ENCODE measurements at regions not wholly inside any gene's neighbourhood (a gene's known extent, or its start where the extent isn't known, plus 50 kb on each side); places are given as distances from the start of the nearest gene placed in this dataset.

GRCh38 chr5:88390096-88390441 is 121.4 kb upstream of the TMEM161B start:
- TF ChIP-seq CTCF (IDR thresholded peaks at IDR 0.05; ENCODE audit: insufficient read depth, missing control alignments): no peak
- no peak for DNase-seq (ENCODE audit: insufficient read length, low spot score)
- FAIRE-seq: peak; percentile 46

GRCh38 chr5:88389338-88390095 is 120.9 kb upstream of the TMEM161B start:
- FAIRE-seq (no peak), DNase-seq (ENCODE audit: insufficient read length, low spot score) (no peak)
- TF ChIP-seq CTCF (IDR thresholded peaks at IDR 0.05; ENCODE audit: insufficient read depth, missing control alignments): no peak

GRCh38 chr5:88388476-88389337 is 120.1 kb upstream of the TMEM161B start:
- DNase-seq (ENCODE audit: insufficient read length, low spot score) (no peak), FAIRE-seq (peak; percentile 46)
- TF ChIP-seq CTCF (IDR thresholded peaks at IDR 0.05; ENCODE audit: insufficient read depth, missing control alignments): no peak

- TF ChIP-seq CTCF (IDR thresholded peaks at IDR 0.05; ENCODE audit: insufficient read depth, missing control alignments): no peak
- DNase-seq (ENCODE audit: insufficient read length, low spot score) (no peak), FAIRE-seq (no peak)
These were observed 116.2 kb upstream of the TMEM161B start for GRCh38 chr5:88384886-88385285.

- no peak for DNase-seq (ENCODE audit: insufficient read length, low spot score)
- no peak for FAIRE-seq
- no peak for TF ChIP-seq CTCF (IDR thresholded peaks at IDR 0.05; ENCODE audit: insufficient read depth, missing control alignments)
These were observed 111.7 kb upstream of the TMEM161B start for GRCh38 chr5:88380332-88380731.

GRCh38 chr5:88377705-88378656 is 109.3 kb upstream of the TMEM161B start:
- no peak for TF ChIP-seq CTCF (IDR thresholded peaks at IDR 0.05; ENCODE audit: insufficient read depth, missing control alignments)
- DNase-seq (ENCODE audit: insufficient read length, low spot score): no peak

More at GRCh38 chr5:88377705-88378656, 109.3 kb upstream of the TMEM161B start:
- no peak for FAIRE-seq
